ENCODE measurements at regions not wholly inside any gene's neighbourhood (a gene's known extent, or its start where the extent isn't known, plus 50 kb on each side); places are given as distances from the start of the nearest gene placed in this dataset.

DNA sequence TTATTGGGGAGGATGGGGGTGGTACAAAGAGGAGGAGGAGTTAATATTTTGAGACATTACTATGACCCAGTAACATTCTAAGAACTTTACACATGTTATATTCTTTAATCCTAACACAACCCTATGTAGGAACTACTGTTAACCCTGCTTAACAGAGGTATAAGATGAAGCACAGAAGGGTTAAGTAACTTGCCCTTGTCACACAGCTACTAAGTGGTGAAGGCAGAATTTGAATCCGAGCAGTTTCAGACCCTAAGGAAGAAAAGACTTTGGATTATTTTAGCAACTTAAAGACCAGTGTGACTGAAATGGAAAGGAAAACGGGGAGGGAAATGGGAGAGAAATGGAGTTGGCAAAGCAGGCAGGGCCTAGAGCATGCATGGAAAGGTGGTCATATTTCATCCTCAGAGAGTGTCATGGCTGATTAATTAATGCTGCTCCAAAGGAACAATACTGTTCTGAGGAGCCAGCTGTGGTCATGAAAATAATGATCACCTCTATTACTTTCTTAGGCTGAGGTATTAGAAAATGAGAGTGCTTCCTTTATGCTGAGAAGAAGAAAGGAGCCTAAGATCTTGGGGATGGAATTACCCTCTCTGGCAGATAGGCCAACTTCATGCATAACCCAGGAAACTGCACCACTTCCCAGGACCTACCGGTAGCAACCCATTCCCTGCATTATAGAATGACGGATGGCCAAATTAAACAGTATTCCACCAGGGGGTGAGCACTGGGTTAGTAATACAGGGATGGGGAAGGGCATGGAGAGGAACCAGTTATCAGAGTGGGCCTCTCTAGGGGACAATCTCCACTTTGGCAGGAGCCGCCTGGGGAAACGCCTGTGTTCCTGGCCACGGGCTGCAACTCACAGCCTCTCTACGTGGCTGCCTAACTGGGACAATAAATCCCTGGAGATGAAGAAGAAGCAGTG is 50.1 kb upstream of the TNFAIP3 start:
- DNase-seq (ENCODE audit: extremely low spot score, unreplicated experiment): no peak
- no peaks in the 10 kb centered on the region for H3K9me3 Mint-ChIP-seq
- H3K36me3 Mint-ChIP-seq: no peaks in the 10 kb centered on the region
- peaks cover 17% of the 10 kb centered on the region for H3K4me1 Mint-ChIP-seq (ENCODE audit: unreplicated experiment)
- H3K27me3 Mint-ChIP-seq: peaks cover 3% of the 10 kb centered on the region
- TF ChIP-seq, protein P1, sequence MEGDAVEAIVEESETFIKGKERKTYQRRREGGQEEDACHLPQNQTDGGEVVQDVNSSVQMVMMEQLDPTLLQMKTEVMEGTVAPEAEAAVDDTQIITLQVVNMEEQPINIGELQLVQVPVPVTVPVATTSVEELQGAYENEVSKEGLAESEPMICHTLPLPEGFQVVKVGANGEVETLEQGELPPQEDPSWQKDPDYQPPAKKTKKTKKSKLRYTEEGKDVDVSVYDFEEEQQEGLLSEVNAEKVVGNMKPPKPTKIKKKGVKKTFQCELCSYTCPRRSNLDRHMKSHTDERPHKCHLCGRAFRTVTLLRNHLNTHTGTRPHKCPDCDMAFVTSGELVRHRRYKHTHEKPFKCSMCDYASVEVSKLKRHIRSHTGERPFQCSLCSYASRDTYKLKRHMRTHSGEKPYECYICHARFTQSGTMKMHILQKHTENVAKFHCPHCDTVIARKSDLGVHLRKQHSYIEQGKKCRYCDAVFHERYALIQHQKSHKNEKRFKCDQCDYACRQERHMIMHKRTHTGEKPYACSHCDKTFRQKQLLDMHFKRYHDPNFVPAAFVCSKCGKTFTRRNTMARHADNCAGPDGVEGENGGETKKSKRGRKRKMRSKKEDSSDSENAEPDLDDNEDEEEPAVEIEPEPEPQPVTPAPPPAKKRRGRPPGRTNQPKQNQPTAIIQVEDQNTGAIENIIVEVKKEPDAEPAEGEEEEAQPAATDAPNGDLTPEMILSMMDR (conservative IDR thresholded peaks at IDR 0.05): no peak
- H3K4me3 Mint-ChIP-seq: no peak overlapping the region
- H3K27ac Mint-ChIP-seq: no peak overlapping the region

Data from type B pancreatic cell (in vitro differentiated cells).